SK-N-SH treated with all-trans-retinoic acid at 6 μM for 48 hours (cell line): ENCODE measurements at regions not wholly inside any gene's neighbourhood (a gene's known extent, or its start where the extent isn't known, plus 50 kb on each side); places are given as distances from the start of the nearest gene placed in this dataset.

Experiments used
- OSR1 ChIP-seq: fragments of 250-450 bp; sonication (Bioruptor Pico); IDR thresholded peaks from 2 replicates; pipeline ENCODE4 v1.8.0; 2022; ENCODE audit warnings: moderate library complexity, mild to moderate bottlenecking, inconsistent platforms
- ZFP3 ChIP-seq: fragments of 250-450 bp; sonication (Bioruptor Pico); IDR thresholded peaks from 2 replicates; pipeline ENCODE4 v1.5.0; 2020; ENCODE audit warnings: mild to moderate bottlenecking, moderate library complexity
- ZFP30 ChIP-seq: fragments of 450-650 bp; formaldehyde crosslinking; IDR thresholded peaks from 2 replicates; pipeline ENCODE4 v1.5.0; 2022; ENCODE audit warnings: mild to moderate bottlenecking, moderate library complexity
- TF ChIP-seq, protein P1 (sequence below): fragments of 250-450 bp; sonication (Bioruptor Pico); IDR thresholded peaks from 2 replicates; pipeline ENCODE4 v1.5.1; 2020; ENCODE audit warnings: low read depth, mild to moderate bottlenecking, moderate library complexity
- TF ChIP-seq, protein P2 (sequence below): fragments of 250-450 bp; sonication (Bioruptor Pico); IDR thresholded peaks from 2 replicates; pipeline ENCODE4 v1.5.0; 2020; ENCODE audit warnings: mild to moderate bottlenecking, moderate library complexity

DNA sequence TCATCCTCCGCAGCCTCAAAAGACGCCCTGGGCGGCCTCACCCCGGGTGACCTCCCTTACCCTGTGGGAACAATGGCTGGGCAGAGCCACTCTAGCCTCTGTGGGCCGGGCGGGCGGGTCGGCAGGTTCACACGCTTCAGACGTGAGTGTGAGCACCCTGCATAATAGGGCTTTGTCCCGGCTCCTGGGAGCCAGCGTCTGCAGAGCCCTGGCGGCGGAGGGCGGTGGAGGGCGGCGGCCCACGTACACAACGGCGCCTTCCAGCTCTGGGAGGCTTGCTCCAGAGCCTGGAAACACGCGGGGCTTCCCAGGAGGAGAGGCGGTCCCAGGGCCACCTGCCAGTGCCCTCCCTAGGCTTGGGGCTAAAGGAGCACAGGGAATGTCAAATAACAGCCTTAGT, 205.6 kb downstream of the BCL11B start:
- TF ChIP-seq ZFP30 (CRISPR knock-in tag) = no peak
- TF ChIP-seq, protein P1, sequence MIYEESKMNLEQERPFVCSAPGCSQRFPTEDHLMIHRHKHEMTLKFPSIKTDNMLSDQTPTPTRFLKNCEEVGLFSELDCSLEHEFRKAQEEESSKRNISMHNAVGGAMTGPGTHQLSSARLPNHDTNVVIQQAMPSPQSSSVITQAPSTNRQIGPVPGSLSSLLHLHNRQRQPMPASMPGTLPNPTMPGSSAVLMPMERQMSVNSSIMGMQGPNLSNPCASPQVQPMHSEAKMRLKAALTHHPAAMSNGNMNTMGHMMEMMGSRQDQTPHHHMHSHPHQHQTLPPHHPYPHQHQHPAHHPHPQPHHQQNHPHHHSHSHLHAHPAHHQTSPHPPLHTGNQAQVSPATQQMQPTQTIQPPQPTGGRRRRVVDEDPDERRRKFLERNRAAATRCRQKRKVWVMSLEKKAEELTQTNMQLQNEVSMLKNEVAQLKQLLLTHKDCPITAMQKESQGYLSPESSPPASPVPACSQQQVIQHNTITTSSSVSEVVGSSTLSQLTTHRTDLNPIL (CRISPR knock-in tag) = no peak
- TF ChIP-seq ZFP3 (CRISPR knock-in tag) = no peak
- no peak for TF ChIP-seq OSR1
- TF ChIP-seq, protein P2, sequence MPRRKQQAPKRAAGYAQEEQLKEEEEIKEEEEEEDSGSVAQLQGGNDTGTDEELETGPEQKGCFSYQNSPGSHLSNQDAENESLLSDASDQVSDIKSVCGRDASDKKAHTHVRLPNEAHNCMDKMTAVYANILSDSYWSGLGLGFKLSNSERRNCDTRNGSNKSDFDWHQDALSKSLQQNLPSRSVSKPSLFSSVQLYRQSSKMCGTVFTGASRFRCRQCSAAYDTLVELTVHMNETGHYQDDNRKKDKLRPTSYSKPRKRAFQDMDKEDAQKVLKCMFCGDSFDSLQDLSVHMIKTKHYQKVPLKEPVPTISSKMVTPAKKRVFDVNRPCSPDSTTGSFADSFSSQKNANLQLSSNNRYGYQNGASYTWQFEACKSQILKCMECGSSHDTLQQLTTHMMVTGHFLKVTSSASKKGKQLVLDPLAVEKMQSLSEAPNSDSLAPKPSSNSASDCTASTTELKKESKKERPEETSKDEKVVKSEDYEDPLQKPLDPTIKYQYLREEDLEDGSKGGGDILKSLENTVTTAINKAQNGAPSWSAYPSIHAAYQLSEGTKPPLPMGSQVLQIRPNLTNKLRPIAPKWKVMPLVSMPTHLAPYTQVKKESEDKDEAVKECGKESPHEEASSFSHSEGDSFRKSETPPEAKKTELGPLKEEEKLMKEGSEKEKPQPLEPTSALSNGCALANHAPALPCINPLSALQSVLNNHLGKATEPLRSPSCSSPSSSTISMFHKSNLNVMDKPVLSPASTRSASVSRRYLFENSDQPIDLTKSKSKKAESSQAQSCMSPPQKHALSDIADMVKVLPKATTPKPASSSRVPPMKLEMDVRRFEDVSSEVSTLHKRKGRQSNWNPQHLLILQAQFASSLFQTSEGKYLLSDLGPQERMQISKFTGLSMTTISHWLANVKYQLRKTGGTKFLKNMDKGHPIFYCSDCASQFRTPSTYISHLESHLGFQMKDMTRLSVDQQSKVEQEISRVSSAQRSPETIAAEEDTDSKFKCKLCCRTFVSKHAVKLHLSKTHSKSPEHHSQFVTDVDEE (CRISPR knock-in tag) = no peak
